IMR-90 (cell line): ENCODE measurements at regions not wholly inside any gene's neighbourhood (a gene's known extent, or its start where the extent isn't known, plus 50 kb on each side); places are given as distances from the start of the nearest gene placed in this dataset.

Experiments used
- ATAC-seq: fragments of 200-7000 bp; cut with Tn5 transposase; 2 replicates; pipeline ENCODE4 v1.9.1; 2020; ENCODE audit warnings: low read depth, mild to moderate bottlenecking, moderate library complexity
- BruUV-seq: library from RNA; stranded (reverse); fragments of 400-500 nt; replicated peaks from 2 replicates; lab custom pipeline; 2021; lab: Mats Ljungman, UMichigan
- CTCF ChIA-PET: fragments of 300-600 bp; formaldehyde crosslinking; extraction: SDS; loops from one replicate; lab custom pipeline; 2021; ENCODE audit warnings: antibody characterized with exemption; lab: Yijun Ruan, JAX
- POLR2A ChIA-PET: fragments of 300-600 bp; sonication (Branson Sonifier 250); formaldehyde crosslinking; loops from one replicate; lab custom pipeline; 2022; ENCODE audit warnings: antibody characterized with exemption; ENCODE audit not compliant: unreplicated experiment; lab: Charles Lee
- DNase-seq: peaks from one replicate; pipeline ENCODE4 v3.0.0; 2013
- H2AFZ ChIP-seq: replicated peaks from 2 replicates; pipeline ENCODE3; 2013; ENCODE audit warnings: low read length, mild to moderate bottlenecking; ENCODE audit not compliant: poor library complexity
- H2AK5ac ChIP-seq: 2 replicates; pipeline ENCODE4 v1.6.1; 2013; ENCODE audit warnings: low read depth, low read length, inconsistent platforms
- H2AK9ac ChIP-seq: replicated peaks from 2 replicates; pipeline ENCODE3; 2013; ENCODE audit warnings: mild to moderate bottlenecking, low read depth, low read length, moderate library complexity; ENCODE audit not compliant: poor library complexity
- H2BK120ac ChIP-seq: 2 replicates; pipeline ENCODE4 v1.6.1; 2013; ENCODE audit warnings: low read depth, low read length, inconsistent platforms
- H2BK15ac ChIP-seq: 3 replicates; pipeline ENCODE4 v1.6.1; 2013; ENCODE audit warnings: low read depth, low read length, inconsistent platforms
- H2BK20ac ChIP-seq: 2 replicates; pipeline ENCODE4 v1.6.1; 2013; ENCODE audit warnings: low read depth, mild to moderate bottlenecking, inconsistent platforms, low read length, moderate library complexity
- H2BK5ac ChIP-seq: 2 replicates; pipeline ENCODE4 v1.6.1; 2013; ENCODE audit warnings: mild to moderate bottlenecking, low read depth, low read length, inconsistent platforms; ENCODE audit not compliant: poor library complexity, severe bottlenecking
- H3K14ac ChIP-seq: replicated peaks from 2 replicates; pipeline ENCODE4 v1.6.1; 2013; ENCODE audit warnings: low read depth, low read length, inconsistent platforms
- H3K18ac ChIP-seq: 2 replicates; pipeline ENCODE4 v1.6.1; 2013; ENCODE audit warnings: low read depth, low read length, control low read depth
- H3K23ac ChIP-seq: 2 replicates; pipeline ENCODE4 v1.6.1; 2013; ENCODE audit warnings: low read depth, low read length, inconsistent platforms
- H3K27ac ChIP-seq: 2 replicates; pipeline ENCODE4 v1.5.1; 2013; ENCODE audit warnings: mild to moderate bottlenecking, control low read depth, low read length; ENCODE audit not compliant: insufficient read depth
- H3K27me3 ChIP-seq: 2 replicates; pipeline ENCODE4 v1.6.1; 2013; ENCODE audit warnings: low read length; ENCODE audit not compliant: control insufficient read depth, insufficient read depth
- H3K36me3 ChIP-seq: 2 replicates; pipeline ENCODE4 v1.6.1; 2013; ENCODE audit warnings: low read length, mixed read lengths; ENCODE audit not compliant: control insufficient read depth, insufficient read depth
- H3K4ac ChIP-seq: 2 replicates; pipeline ENCODE4 v1.6.1; 2013; ENCODE audit warnings: low read depth, low read length, inconsistent platforms
- H3K4me1 ChIP-seq: 2 replicates; pipeline ENCODE4 v1.6.1; 2013; ENCODE audit warnings: low read length, mixed read lengths; ENCODE audit not compliant: control insufficient read depth, insufficient read depth
- H3K4me2 ChIP-seq: 2 replicates; pipeline ENCODE4 v1.6.1; 2013; ENCODE audit warnings: low read depth, mild to moderate bottlenecking, control low read depth, low read length, moderate library complexity
- H3K4me3 ChIP-seq: 2 replicates; pipeline ENCODE4 v1.5.1; 2013; ENCODE audit warnings: low read depth, mild to moderate bottlenecking, control low read depth, low read length, moderate library complexity; ENCODE audit not compliant: insufficient read depth
- H3K56ac ChIP-seq: 2 replicates; pipeline ENCODE4 v1.6.1; 2013; ENCODE audit warnings: low read length, inconsistent platforms; ENCODE audit not compliant: insufficient read depth; ENCODE audit errors: extremely low read depth
- H3K79me1 ChIP-seq, 2 experiments: 2 replicates each; pipeline ENCODE4 v1.6.1; 2013; ENCODE audit warnings: low read length in 2 of 2, inconsistent platforms in 1 of 2, low read depth in 1 of 2
- H3K9ac ChIP-seq: 2 replicates; pipeline ENCODE4 v1.6.1; 2013; ENCODE audit warnings: low read depth, low read length, control low read depth
- H3K9me1 ChIP-seq: 2 replicates; pipeline ENCODE4 v1.6.1; 2013; ENCODE audit warnings: low read length, inconsistent platforms; ENCODE audit not compliant: insufficient read depth
- H3K9me3 ChIP-seq: 2 replicates; pipeline ENCODE4 v1.6.1; 2013; ENCODE audit warnings: low read length; ENCODE audit not compliant: control insufficient read depth, insufficient read depth
- H4K20me1 ChIP-seq: 2 replicates; pipeline ENCODE4 v1.6.1; 2013; ENCODE audit warnings: low read length, inconsistent platforms; ENCODE audit not compliant: insufficient read depth
- H4K5ac ChIP-seq: 2 replicates; pipeline ENCODE4 v1.6.1; 2013; ENCODE audit warnings: mild to moderate bottlenecking, low read depth, low read length, control low read depth
- H4K8ac ChIP-seq, 2 experiments: 2 replicates each; pipeline ENCODE4 v1.6.1; 2013; ENCODE audit warnings: low read depth in 2 of 2, low read length in 2 of 2, control low read depth in 1 of 2, inconsistent platforms in 1 of 2
- H4K91ac ChIP-seq: 2 replicates; pipeline ENCODE4 v1.6.1; 2013; ENCODE audit warnings: low read depth, low read length, inconsistent platforms; ENCODE audit not compliant: insufficient read depth
- BHLHE40 ChIP-seq: fragments of 150-350 bp; IDR thresholded peaks from 2 replicates; pipeline ENCODE4 v1.6.1; 2016; ENCODE audit warnings: mild to moderate bottlenecking, low read depth, low read length
- CEBPB ChIP-seq: IDR thresholded peaks from 2 replicates; pipeline ENCODE4 v1.6.1; 2012; ENCODE audit warnings: low read depth, low read length, improper control_type of control experiment
- CHD1 ChIP-seq: IDR thresholded peaks from 2 replicates; pipeline ENCODE4 v1.6.1; 2012; ENCODE audit warnings: low read depth, low read length, improper control_type of control experiment
- FOS ChIP-seq: fragments of 150-350 bp; IDR thresholded peaks from 2 replicates; pipeline ENCODE4 v1.6.1; 2016; ENCODE audit warnings: low read depth, low read length
- MAFK ChIP-seq: IDR thresholded peaks from 2 replicates; pipeline ENCODE4 v1.6.1; 2012; ENCODE audit warnings: low read depth, low read length, improper control_type of control experiment
- MAZ ChIP-seq: IDR thresholded peaks from 2 replicates; pipeline ENCODE4 v1.6.1; 2012; ENCODE audit warnings: low read depth, mild to moderate bottlenecking, low read length, improper control_type of control experiment, moderate library complexity, borderline replicate concordance
- MXI1 ChIP-seq: IDR thresholded peaks from 2 replicates; pipeline ENCODE4 v1.6.1; 2012; ENCODE audit warnings: low read depth, mild to moderate bottlenecking, low read length, moderate library complexity, borderline replicate concordance
- NFE2L2 ChIP-seq: fragments of 150-350 bp; IDR thresholded peaks from 2 replicates; pipeline ENCODE4 v1.6.1; 2016; ENCODE audit warnings: low read depth, mild to moderate bottlenecking, low read length
- POLR2A ChIP-seq: IDR thresholded peaks from 2 replicates; pipeline ENCODE4 v1.6.1; 2012; ENCODE audit warnings: mild to moderate bottlenecking, low read depth, low read length
- RAD21 ChIP-seq: IDR thresholded peaks from 2 replicates; pipeline ENCODE4 v1.6.1; 2012; ENCODE audit warnings: low read length, improper control_type of control experiment
- RCOR1 ChIP-seq: IDR thresholded peaks from 2 replicates; pipeline ENCODE4 v1.6.1; 2012; ENCODE audit warnings: mild to moderate bottlenecking, low read length, improper control_type of control experiment; ENCODE audit not compliant: insufficient replicate concordance
- RFX5 ChIP-seq: IDR thresholded peaks from 2 replicates; pipeline ENCODE4 v1.8.0; 2012; ENCODE audit warnings: low read depth, mild to moderate bottlenecking, low read length, moderate library complexity
- SMC3 ChIP-seq: fragments of 150-350 bp; IDR thresholded peaks from 2 replicates; pipeline ENCODE4 v1.6.1; 2016; ENCODE audit warnings: low read depth, mild to moderate bottlenecking, antibody characterized with exemption, low read length, moderate library complexity
- WGBS, 2 experiments: methylation state at CpG; one replicate each; pipeline versions ENCODE4 v1.1.5 to v1.1.7; 2013; ENCODE audit warnings: missing lambda C conversion rate in 2 of 2; ENCODE audit not compliant: insufficient read length in 1 of 2; ENCODE audit errors: extremely low coverage in 2 of 2; 5-methylcytosine and 5-hydroxymethylcytosine counted together
- dilution Hi-C: fragments of 300-500 bp; cut with HindIII; formaldehyde crosslinking; loops from one replicate; pipeline ENCODE4 v1.14.3; 2018; ENCODE audit warnings: low sequenced_read_pairs; ENCODE audit not compliant: unreplicated experiment
- in situ Hi-C: fragments of 300-500 bp; cut with MboI; formaldehyde crosslinking; loops from 3 replicates; pipeline ENCODE4 v1.14.3; 2019; ENCODE audit warnings: low sequenced_read_pairs, inconsistent platforms, mixed read lengths
- intact Hi-C: fragments of 100-400 bp; cut with micrococcal nuclease; formaldehyde crosslinking; loops from 2 replicates; pipeline ENCODE4 v1.10.0; 2022
- TF ChIP-seq, protein P1 (sequence below): fragments of 150-350 bp; IDR thresholded peaks from 2 replicates; pipeline ENCODE4 v1.6.1; 2017; ENCODE audit warnings: mild to moderate bottlenecking, antibody characterized with exemption, low read length, low read depth
- TF ChIP-seq, protein P2 (sequence below): fragments of 150-350 bp; IDR thresholded peaks from 2 replicates; pipeline ENCODE4 v1.6.1; 2016; ENCODE audit warnings: low read depth, mild to moderate bottlenecking, low read length, moderate library complexity, borderline replicate concordance
- TF ChIP-seq, protein P3 (sequence below): conservative IDR thresholded peaks from 2 replicates; pipeline ENCODE4 v1.5.1; 2012; ENCODE audit warnings: mild to moderate bottlenecking, low read depth, low read length, improper control_type of control experiment

DNA sequence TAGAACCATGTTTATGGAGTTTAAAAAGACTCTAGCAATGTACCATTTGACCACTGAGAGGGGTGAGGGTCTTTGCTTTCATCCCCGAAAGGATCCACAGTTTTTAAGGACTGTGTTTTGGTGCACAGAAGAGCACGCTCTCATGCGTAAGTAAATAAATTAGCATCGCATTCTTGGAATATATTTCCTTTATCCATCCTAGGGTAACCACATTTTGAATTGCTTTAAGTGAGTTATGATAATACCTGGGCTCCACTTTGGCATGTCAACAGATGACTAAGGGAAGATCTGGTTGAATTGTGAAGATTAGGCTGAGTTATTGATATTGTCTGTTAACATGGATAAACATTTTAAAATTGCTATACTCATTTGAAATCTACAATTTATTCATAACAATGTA, 89.4 kb upstream of the EDIL3 start:
- H3K9me3 ChIP-seq: no peaks in the 10 kb centered on the region
- DNase-seq (no peak), ATAC-seq (no peak)
- no peaks in the 10 kb centered on the region for H4K20me1 ChIP-seq
- no peak overlapping the region for H4K8ac ChIP-seq
- ChIA-PET POLR2A (no interaction called here), CTCF (no interaction called here)
- H3K18ac ChIP-seq: no peak overlapping the region
- H3K36me3 ChIP-seq: no peaks in the 10 kb centered on the region
- no peak overlapping the region for H3K4ac ChIP-seq
- BruUV-seq: no TSS peak
- no peak overlapping the region for H2BK15ac ChIP-seq
- H3K79me1 ChIP-seq: no peaks in the 10 kb centered on the region
- intact Hi-C loops: no loop called here
- H3K27me3 ChIP-seq: no peaks in the 10 kb centered on the region
- no peak overlapping the region for H3K9ac ChIP-seq
- H2AFZ ChIP-seq: no peak overlapping the region
- in situ Hi-C loops: no loop called here
- H3K14ac ChIP-seq: no peak overlapping the region
- H2BK5ac ChIP-seq: no peak overlapping the region
- no peaks in the 10 kb centered on the region for H3K9me1 ChIP-seq
- TF ChIP-seq POLR2A (no peak), MXI1 (no peak), RCOR1 (no peak), FOS (no peak), BHLHE40 (no peak), MAFK (no peak), SMC3 (no peak), MAZ (no peak), CHD1 (no peak), CEBPB (no peak), RAD21 (no peak), NFE2L2 (no peak), RFX5 (no peak)
- TF ChIP-seq, protein P1, sequence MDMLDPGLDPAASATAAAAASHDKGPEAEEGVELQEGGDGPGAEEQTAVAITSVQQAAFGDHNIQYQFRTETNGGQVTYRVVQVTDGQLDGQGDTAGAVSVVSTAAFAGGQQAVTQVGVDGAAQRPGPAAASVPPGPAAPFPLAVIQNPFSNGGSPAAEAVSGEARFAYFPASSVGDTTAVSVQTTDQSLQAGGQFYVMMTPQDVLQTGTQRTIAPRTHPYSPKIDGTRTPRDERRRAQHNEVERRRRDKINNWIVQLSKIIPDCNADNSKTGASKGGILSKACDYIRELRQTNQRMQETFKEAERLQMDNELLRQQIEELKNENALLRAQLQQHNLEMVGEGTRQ: no peak
- TF ChIP-seq, protein P2, sequence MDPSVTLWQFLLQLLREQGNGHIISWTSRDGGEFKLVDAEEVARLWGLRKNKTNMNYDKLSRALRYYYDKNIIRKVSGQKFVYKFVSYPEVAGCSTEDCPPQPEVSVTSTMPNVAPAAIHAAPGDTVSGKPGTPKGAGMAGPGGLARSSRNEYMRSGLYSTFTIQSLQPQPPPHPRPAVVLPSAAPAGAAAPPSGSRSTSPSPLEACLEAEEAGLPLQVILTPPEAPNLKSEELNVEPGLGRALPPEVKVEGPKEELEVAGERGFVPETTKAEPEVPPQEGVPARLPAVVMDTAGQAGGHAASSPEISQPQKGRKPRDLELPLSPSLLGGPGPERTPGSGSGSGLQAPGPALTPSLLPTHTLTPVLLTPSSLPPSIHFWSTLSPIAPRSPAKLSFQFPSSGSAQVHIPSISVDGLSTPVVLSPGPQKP: no peak
- TF ChIP-seq, protein P3, sequence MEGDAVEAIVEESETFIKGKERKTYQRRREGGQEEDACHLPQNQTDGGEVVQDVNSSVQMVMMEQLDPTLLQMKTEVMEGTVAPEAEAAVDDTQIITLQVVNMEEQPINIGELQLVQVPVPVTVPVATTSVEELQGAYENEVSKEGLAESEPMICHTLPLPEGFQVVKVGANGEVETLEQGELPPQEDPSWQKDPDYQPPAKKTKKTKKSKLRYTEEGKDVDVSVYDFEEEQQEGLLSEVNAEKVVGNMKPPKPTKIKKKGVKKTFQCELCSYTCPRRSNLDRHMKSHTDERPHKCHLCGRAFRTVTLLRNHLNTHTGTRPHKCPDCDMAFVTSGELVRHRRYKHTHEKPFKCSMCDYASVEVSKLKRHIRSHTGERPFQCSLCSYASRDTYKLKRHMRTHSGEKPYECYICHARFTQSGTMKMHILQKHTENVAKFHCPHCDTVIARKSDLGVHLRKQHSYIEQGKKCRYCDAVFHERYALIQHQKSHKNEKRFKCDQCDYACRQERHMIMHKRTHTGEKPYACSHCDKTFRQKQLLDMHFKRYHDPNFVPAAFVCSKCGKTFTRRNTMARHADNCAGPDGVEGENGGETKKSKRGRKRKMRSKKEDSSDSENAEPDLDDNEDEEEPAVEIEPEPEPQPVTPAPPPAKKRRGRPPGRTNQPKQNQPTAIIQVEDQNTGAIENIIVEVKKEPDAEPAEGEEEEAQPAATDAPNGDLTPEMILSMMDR: no peak
- no peak overlapping the region for H3K4me2 ChIP-seq
- H2AK9ac ChIP-seq: no peak overlapping the region
- no peak overlapping the region for H4K91ac ChIP-seq
- H3K23ac ChIP-seq: no peak overlapping the region
- no peak overlapping the region for H2AK5ac ChIP-seq
- no peak overlapping the region for H4K5ac ChIP-seq
- dilution Hi-C loops: no loop called here
- no CpG with 5 or more reads among the region's 4 CpGs for WGBS, 2 experiments
- no peak overlapping the region for H2BK20ac ChIP-seq
- H3K4me1 ChIP-seq: no peaks in the 10 kb centered on the region
- no peak overlapping the region for H3K27ac ChIP-seq
- no peak overlapping the region for H2BK120ac ChIP-seq
- no peak overlapping the region for H3K4me3 ChIP-seq
- no peak overlapping the region for H3K56ac ChIP-seq
